GM23248 (cell line): ENCODE measurements at regions not wholly inside any gene's neighbourhood (a gene's known extent, or its start where the extent isn't known, plus 50 kb on each side); places are given as distances from the start of the nearest gene placed in this dataset.

Source experiments
- EZH2 ChIP-seq: fragments of 200-600 bp; sonication (generic); IDR thresholded peaks from 2 replicates; pipeline ENCODE4 v1.6.1; 2018; ENCODE audit warnings: antibody characterized with exemption, mild to moderate bottlenecking; ENCODE audit not compliant: insufficient read depth, poor library complexity, severe bottlenecking
- EZH2phosphoT487 ChIP-seq: fragments of 200-600 bp; sonication (generic); IDR thresholded peaks from 2 replicates; pipeline ENCODE4 v1.6.1; 2018; ENCODE audit warnings: antibody characterized with exemption, moderate library complexity, mild to moderate bottlenecking, low read depth; ENCODE audit not compliant: insufficient read depth

GRCh38 chr1:4219111-4219510 lies 319.0 kb upstream of the C1orf174 start:
- no peak for TF ChIP-seq EZH2
- no peak for TF ChIP-seq EZH2phosphoT487
